ENCODE measurements at regions not wholly inside any gene's neighbourhood (a gene's known extent, or its start where the extent isn't known, plus 50 kb on each side); places are given as distances from the start of the nearest gene placed in this dataset.
A peak's percentile ranks its signal among the peaks of the same experiment; 100 is the strongest.

DNA sequence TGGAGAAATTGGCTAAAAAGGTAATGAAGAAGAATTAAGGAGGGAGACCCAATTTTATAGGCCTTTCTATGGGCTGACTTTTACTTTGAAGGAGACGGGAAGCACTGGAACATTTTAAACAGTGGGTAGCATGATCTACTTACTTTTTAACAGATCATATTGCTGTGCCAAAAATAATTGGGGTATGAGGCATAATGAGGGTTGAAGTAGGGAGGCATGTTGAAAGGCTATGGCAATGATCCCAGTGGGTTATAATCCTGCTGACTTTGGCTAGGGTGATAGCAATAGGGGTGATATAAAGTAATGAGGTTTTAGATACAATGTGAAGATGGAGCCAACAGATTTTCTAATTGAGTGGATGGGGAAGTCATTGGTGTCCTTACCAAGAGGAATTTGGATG, 73.2 kb downstream of the GPR37 start:
- TF ChIP-seq GATA2 (IDR thresholded peaks at IDR 0.05; ENCODE audit: low read depth, low read length), result no peak
- TF ChIP-seq GATA3 (IDR thresholded peaks at IDR 0.05; ENCODE audit: low read depth, low read length), result no peak

DNA sequence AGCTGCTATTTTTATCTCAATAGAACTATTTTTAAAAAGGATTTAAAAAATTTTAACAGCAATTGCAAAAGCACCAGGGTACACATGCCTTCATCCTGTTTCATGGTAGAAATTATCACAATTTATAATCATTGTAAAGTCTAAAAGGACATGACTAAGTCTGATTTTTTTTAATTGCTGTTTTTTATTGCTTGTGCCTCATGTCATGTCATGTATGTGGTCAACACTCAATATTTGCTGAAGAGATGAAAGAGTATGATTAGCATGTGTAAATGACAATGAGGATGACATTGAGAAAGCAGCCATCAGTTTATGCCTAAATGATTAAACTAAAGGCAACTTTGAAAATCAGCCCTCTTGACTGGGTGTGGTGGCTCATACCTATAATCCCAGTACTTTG, 74.8 kb downstream of the GPR37 start:
- TF ChIP-seq GATA3 (IDR thresholded peaks at IDR 0.05; ENCODE audit: low read depth, low read length) (no peak), GATA2 (IDR thresholded peaks at IDR 0.05; ENCODE audit: low read depth, low read length) (no peak)

DNA sequence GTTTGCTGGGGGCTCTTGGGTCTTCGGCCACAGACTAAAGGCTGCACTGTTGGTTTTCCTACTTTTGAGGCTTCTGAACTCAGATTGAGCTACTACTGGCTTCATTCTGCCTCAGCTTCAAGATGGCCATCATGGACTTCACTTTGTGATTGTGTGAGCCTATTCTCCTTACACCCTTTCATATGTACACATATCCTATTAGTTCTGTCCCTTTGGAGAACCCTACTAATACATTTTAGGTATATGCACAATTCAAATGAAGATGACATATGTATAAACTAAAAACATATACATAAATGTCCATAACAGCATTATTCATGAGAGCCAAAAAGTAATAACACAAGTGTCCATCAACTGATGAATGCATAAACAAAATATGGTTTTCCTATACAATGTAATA, 75.7 kb downstream of the GPR37 start:
- TF ChIP-seq GATA3 (IDR thresholded peaks at IDR 0.05; ENCODE audit: low read depth, low read length) (no peak), GATA2 (IDR thresholded peaks at IDR 0.05; ENCODE audit: low read depth, low read length) (no peak)

DNA sequence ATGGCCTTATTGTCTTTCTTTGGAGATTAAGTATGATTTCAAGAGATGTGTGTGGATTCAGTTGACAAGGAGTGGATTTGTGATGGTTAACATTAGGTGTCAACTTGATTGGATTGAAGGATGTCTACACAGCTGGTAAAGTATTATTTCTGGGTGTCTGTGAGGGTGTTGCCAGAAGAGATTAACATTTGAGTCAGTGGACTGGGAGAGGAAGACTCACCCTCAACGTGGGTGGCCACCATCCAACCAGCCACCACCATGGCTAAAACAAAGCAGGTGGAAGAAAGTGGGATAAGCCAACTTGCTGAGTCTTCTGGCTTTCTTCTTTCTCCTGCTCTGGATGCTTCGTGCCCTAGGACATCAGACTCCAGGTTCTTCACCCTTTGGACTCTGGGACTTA, 76.1 kb downstream of the GPR37 start:
- TF ChIP-seq GATA3 (IDR thresholded peaks at IDR 0.05; ENCODE audit: low read depth, low read length) (no peak), GATA2 (IDR thresholded peaks at IDR 0.05; ENCODE audit: low read depth, low read length) (no peak)

DNA sequence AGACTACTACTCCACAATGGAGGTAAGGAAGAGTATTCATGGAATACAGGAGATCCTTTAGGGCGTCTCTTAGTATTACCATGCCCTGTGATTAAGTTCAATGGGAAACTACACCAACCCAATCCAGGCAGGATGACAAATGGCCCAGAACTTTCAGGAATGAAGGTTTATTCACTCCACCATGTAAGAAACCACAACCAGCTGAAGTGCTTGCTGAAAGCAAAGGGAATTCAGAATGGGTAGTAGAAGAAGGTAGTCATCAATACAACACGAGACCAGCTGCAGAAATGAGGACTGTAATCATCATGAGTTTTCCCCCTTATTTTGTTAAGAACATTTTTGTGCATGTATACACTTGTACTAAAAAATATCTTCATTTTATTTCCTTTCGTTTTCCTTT, 76.6 kb downstream of the GPR37 start:
- TF ChIP-seq GATA3 (IDR thresholded peaks at IDR 0.05; ENCODE audit: low read depth, low read length), result no peak
- no peak for TF ChIP-seq GATA2 (IDR thresholded peaks at IDR 0.05; ENCODE audit: low read depth, low read length)

DNA sequence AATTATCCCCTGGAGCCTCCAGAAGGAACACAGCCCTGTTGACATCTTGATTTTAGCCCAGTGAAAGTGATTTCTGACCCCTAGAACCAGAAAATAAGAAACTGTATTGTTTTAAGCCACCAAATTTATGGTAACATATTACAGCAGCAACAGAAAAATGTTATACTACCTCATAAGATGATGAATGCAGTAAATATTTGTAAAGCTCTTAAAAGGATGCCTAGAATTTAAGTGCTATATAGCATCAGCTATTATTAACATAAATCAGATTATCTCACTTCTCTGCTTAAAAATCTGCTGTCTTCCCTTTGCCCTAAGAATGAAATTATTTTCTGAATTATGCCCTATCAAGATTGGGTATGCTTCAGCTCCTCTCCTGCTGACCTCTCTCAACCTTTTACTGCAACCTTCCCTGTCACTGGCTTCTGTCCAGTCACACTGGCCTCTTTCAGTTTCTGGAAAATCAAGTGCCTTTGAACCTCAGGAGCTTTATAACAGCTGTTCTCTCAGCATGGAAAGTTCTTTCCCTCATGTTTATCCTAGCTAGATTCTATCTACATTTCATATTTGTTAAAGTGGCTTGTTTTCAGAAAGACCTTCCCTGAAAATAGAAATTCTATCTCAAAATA, 78.9 kb downstream of the GPR37 start:
- TF ChIP-seq GATA2 (IDR thresholded peaks at IDR 0.05; ENCODE audit: low read depth, low read length) (0 out of 2 replicates have a peak, but pooled peaks have one; percentile 7), GATA3 (IDR thresholded peaks at IDR 0.05; ENCODE audit: low read depth, low read length) (no peak)

DNA sequence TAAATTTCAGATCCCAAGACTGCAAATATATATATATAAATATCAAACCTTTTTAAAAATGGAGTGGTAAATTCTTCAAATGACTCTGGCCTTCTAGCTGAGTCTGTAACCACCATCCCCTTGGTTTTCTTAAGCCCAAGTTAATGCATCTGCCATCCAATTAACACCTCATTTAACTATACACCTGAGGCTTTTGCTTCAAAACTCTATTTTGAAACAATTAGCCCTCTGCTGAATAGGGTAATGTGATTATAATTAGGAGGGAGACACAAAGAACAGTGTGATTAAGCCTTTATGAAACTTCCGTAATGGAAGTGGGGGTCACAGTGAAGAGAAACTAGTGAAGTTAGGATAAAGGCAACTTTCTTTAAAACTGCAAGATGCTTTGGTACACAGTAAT, 83.6 kb downstream of the GPR37 start:
- TF ChIP-seq GATA2 (IDR thresholded peaks at IDR 0.05; ENCODE audit: low read depth, low read length) (no peak), GATA3 (IDR thresholded peaks at IDR 0.05; ENCODE audit: low read depth, low read length) (no peak)

DNA sequence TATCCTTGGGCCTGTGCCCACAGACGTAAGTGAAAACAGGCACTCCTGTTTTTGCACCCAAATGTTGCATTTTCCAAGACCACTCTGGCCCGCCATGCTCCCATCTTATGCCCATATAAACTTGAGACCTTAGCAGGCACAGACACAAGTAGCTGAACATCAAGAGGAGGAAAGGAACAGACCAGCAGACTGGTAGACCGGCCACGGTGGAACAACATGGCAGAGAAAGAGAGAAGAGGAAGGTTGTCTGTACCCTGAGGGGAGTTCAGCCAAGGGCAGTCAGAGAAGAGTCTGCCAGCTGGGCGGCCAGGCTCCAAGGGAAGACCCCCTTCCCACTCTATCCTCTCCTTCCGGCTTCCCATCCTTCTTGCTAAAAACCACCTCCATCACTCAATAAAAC, 85.3 kb downstream of the GPR37 start:
- TF ChIP-seq GATA2 (IDR thresholded peaks at IDR 0.05; ENCODE audit: low read depth, low read length), result no peak
- TF ChIP-seq GATA3 (IDR thresholded peaks at IDR 0.05; ENCODE audit: low read depth, low read length), result no peak

DNA sequence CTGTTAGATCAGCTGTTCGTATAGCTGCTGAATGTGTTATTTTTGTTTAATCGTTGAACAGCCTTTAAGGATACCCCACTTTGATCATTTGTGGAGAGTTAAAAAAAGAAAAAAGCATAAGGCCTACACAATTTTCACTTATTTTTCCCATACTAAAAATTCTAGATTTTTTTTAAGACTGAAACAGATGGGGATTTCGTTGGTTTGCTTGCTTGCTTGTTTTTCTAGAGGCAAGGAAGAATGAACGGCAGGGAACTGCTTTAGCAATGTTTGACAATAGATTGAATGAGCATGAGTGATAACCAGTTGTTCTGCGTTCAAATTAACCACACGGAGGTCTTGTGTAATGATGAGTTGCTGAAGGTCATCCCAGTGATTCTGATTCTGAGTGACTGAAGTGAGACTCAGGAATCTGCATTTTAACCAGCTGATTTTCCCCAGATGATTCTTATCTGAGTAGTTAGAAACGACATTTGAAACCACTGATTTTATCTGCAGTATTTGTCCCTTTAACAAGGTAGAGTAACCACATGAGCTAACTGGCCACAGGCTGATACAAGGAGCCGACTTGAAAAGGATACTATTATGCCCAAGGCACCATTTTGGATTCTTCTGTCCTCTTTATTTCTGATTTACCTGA, 85.9 kb downstream of the GPR37 start:
- no peak for TF ChIP-seq GATA3 (IDR thresholded peaks at IDR 0.05; ENCODE audit: low read depth, low read length)
- no peak; the same call in 1 of the 2 replicates for TF ChIP-seq GATA2 (IDR thresholded peaks at IDR 0.05; ENCODE audit: low read depth, low read length)

DNA sequence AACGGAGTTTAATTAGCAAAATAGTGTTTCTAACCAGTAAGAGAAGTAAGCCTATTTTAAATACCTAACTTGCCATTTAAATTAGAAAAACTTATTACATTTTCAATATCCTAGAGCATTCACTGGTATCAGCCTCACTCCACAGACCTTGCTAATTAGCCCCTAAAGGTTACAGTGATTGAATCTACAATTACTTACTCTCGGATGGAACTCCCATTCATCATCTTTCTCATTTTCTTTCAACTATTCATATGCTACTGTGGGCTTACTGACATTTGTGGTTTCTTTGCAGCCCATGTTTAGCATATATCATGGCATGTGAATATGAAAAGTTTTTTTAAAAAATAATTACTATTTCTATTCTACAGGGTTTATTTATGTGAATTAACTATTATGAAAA, 86.4 kb downstream of the GPR37 start:
- TF ChIP-seq GATA2 (IDR thresholded peaks at IDR 0.05; ENCODE audit: low read depth, low read length) (no peak), GATA3 (IDR thresholded peaks at IDR 0.05; ENCODE audit: low read depth, low read length) (no peak)

DNA sequence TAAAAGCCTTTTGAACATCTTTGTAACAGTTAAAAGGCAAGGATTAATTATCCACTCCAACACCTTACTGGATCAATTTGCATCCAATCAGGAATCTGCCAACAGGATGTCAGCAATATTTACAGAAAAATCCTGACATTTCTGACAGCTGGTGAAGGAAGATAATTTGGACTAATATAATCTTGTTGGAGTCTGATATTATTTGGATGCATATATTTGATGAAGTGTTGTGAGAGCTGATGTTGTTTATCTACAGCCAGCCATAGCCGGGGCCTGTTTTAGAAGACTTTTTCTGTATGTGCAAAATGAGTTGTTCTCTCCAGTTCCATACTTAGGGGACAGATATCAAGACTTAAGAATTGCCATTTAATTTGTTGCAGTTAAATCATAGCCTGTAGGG, 91.1 kb downstream of the GPR37 start:
- TF ChIP-seq GATA2 (IDR thresholded peaks at IDR 0.05; ENCODE audit: low read depth, low read length), result no peak
- TF ChIP-seq GATA3 (IDR thresholded peaks at IDR 0.05; ENCODE audit: low read depth, low read length), result no peak

DNA sequence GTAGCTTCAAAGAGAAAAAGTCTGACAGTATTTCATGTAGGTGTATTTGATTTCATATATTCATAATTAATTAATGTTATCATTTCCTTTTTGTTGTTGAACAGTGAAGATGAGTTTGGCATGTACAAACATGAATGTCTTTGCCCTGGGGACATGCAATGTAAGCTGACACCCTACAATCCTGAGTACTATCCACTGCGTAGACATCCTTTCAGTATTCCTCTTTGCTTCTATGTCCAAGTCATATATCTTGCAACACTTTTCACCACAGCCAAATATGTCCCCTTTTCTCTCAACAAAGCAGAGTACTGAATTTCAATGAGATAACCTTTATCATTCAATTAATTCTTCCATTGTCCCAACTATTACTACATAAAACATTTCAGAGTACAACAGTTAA, 93.6 kb downstream of the GPR37 start:
- TF ChIP-seq GATA2 (IDR thresholded peaks at IDR 0.05; ENCODE audit: low read depth, low read length) (no peak), GATA3 (IDR thresholded peaks at IDR 0.05; ENCODE audit: low read depth, low read length) (no peak)

DNA sequence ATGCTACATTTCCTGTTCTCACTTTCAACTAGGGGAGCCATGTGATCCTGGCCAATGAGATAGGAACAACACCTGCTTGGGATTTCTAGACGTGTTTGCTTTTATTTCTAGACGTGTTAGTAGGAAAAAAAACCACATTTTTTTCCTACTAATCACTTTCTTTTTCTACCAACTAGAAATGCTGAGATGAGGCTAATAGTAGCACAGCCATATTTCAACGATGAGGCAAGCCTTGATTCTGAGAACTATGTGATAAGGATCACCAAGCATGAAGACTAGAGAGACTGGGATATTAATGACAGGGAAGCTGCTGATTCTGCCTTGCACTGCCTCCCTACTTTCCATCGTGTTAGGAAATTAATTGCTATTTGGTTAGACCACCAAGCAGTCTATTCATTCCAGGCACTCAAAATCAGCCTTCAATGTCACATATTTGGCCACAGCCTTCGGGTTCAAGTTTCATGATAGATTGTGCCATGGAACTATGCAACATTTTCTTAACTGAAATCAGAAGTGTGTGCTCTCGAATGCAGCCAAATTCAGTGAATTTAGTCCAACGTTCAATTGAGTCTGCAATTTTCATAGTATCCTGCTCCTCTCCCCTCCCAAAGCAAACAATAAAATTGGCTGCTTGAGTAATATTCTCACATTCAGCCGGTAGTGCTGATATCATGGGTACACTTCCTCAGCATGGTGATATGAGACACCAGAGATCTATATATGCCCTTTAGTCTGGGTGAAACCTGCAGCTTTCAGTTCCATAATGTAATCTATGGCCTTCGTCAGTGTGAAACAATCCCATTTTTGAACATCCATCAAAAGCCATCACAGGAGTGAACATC, 98.1 kb downstream of the GPR37 start:
- TF ChIP-seq GATA3 (IDR thresholded peaks at IDR 0.05; ENCODE audit: low read depth, low read length) (no peak), GATA2 (IDR thresholded peaks at IDR 0.05; ENCODE audit: low read depth, low read length) (no peak)

DNA sequence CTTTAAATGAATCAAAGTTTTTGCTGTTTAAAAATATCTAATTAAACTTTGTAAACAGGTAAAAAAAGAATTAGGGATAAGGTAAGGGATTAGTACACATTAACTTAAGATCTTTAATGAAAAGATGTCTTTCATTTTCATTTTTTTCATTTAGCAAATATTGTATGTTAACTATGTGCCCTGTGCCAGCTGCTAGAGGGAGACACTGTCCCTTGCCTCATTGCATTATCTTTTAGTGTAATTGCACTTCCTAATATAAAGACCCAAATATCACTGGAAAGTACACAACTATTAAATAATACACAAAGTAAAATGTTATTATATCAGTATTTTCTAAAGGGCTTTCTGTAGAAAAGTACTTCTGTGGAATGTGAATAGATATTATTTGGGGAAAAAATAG, 102.7 kb downstream of the GPR37 start:
- TF ChIP-seq GATA2 (IDR thresholded peaks at IDR 0.05; ENCODE audit: low read depth, low read length), result no peak
- no peak for TF ChIP-seq GATA3 (IDR thresholded peaks at IDR 0.05; ENCODE audit: low read depth, low read length)

DNA sequence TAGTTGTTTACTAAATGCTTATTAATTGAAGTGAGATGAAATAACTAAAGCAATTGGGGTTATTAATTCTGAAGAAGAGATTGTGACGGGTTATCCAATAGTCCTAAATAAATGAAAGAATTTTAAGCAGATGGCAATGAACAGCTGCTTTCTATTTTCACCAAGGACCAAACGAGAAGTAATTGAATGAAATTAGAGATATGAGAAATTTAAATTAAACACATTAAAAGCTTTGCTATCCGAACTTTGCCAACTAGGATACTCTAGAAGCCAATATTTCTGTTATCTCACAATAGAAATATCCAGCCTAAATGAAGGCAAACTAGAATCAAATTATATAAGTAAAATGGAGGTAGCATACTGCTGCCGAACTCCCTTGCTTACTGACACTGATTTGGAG, 103.2 kb downstream of the GPR37 start:
- TF ChIP-seq GATA2 (IDR thresholded peaks at IDR 0.05; ENCODE audit: low read depth, low read length) (no peak), GATA3 (IDR thresholded peaks at IDR 0.05; ENCODE audit: low read depth, low read length) (no peak)

All from SH-SY5Y (cell line).